Sigmoid colon (tissue), 3 donors: ENCODE measurements at regions not wholly inside any gene's neighbourhood (a gene's known extent, or its start where the extent isn't known, plus 50 kb on each side); places are given as distances from the start of the nearest gene placed in this dataset.

Experiments used
- POLR2A ChIP-seq, 2 donors: fragments of 450-650 bp; IDR thresholded peaks; one replicate each; pipeline ENCODE4 v1.6.1; 2016; ENCODE audit warnings: antibody characterized with exemption in 2 of 2, mild to moderate bottlenecking in 2 of 2, moderate library complexity in 2 of 2
- TF ChIP-seq, protein P1 (sequence below), 4 experiments: fragments of 450-650 bp in 3 of 4; fragments of 200-600 bp in 1 of 4; IDR thresholded peaks; one replicate each; pipeline ENCODE4 v1.5.1; 2016 to 2019; ENCODE audit warnings: antibody characterized with exemption in 4 of 4, mild to moderate bottlenecking in 3 of 4, moderate library complexity in 2 of 4

- TF ChIP-seq, protein P1, sequence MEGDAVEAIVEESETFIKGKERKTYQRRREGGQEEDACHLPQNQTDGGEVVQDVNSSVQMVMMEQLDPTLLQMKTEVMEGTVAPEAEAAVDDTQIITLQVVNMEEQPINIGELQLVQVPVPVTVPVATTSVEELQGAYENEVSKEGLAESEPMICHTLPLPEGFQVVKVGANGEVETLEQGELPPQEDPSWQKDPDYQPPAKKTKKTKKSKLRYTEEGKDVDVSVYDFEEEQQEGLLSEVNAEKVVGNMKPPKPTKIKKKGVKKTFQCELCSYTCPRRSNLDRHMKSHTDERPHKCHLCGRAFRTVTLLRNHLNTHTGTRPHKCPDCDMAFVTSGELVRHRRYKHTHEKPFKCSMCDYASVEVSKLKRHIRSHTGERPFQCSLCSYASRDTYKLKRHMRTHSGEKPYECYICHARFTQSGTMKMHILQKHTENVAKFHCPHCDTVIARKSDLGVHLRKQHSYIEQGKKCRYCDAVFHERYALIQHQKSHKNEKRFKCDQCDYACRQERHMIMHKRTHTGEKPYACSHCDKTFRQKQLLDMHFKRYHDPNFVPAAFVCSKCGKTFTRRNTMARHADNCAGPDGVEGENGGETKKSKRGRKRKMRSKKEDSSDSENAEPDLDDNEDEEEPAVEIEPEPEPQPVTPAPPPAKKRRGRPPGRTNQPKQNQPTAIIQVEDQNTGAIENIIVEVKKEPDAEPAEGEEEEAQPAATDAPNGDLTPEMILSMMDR (IDR thresholded peaks at IDR 0.05): no peak
- no peak for TF ChIP-seq POLR2A (IDR thresholded peaks at IDR 0.05)
These were observed 284.6 kb upstream of the ELAC2 start for GRCh38 chr17:13302419-13302818.
